HepG2 (cell line): ENCODE measurements at regions not wholly inside any gene's neighbourhood (a gene's known extent, or its start where the extent isn't known, plus 50 kb on each side); places are given as distances from the start of the nearest gene placed in this dataset.

Source experiments
- ATAC-seq: fragments of 200-7000 bp; cut with Tn5 transposase; 3 replicates; pipeline ENCODE4 v1.9.1; 2020; ENCODE audit warnings: mild to moderate bottlenecking, moderate library complexity
- BruUV-seq: library from RNA; stranded (reverse); fragments of 400-500 nt; replicated peaks from 2 replicates; lab custom pipeline; 2021; lab: Mats Ljungman, UMichigan
- CTCF ChIA-PET: fragments of 300-600 bp; formaldehyde crosslinking; extraction: SDS; loops from one replicate; lab custom pipeline; 2021; ENCODE audit warnings: low total read pairs, inconsistent platforms, low intra/inter-chr PET ratio; lab: Yijun Ruan, JAX
- POLR2A ChIA-PET: fragments of 350-600 bp; sonication (Branson Sonifier 250); formaldehyde crosslinking; loops from one replicate; lab custom pipeline; 2020; ENCODE audit warnings: antibody characterized with exemption, inconsistent platforms; lab: Yijun Ruan, JAX
- DNase-seq: peaks from one replicate; pipeline ENCODE4 v3.0.0-alpha.2; 2015; ENCODE audit warnings: low spot score
- FAIRE-seq: peaks from 3 replicates; lab custom pipeline; 2011; peaks lifted over from hg19 to GRCh38; lab: Jason Lieb, UNC
- H2AFZ ChIP-seq: one replicate; pipeline ENCODE4 v1.6.1; 2011; ENCODE audit warnings: low read length, inconsistent platforms
- H3K27ac ChIP-seq: fragments of 300-600 bp; 3 replicates; pipeline ENCODE4 v1.8.0; 2011; ENCODE audit warnings: mixed run types, mild to moderate bottlenecking, mixed read lengths, low read length, inconsistent platforms; ENCODE audit not compliant: insufficient read depth; ENCODE audit errors: extremely low read length
- H3K27me3 ChIP-seq, 2 experiments: fragments of 200-600 bp in 1 of 2; 2 replicates in 1 of 2; 3 replicates in 1 of 2; pipeline versions ENCODE4 v1.6.0 to v1.8.0; 2011; ENCODE audit warnings: low read length in 2 of 2, mild to moderate bottlenecking in 2 of 2, moderate library complexity in 2 of 2, inconsistent platforms in 1 of 2; ENCODE audit not compliant: insufficient read depth in 2 of 2, control insufficient read depth in 1 of 2
- H3K36me3 ChIP-seq, 2 experiments: fragments of 200-600 bp in 1 of 2; replicated peaks in 1 of 2; 2 replicates in 1 of 2; 3 replicates in 1 of 2; pipeline versions ENCODE4 v1.5.1 to v1.8.0; 2011; ENCODE audit warnings: low read length in 2 of 2, inconsistent platforms in 1 of 2; ENCODE audit not compliant: insufficient read depth in 2 of 2, control insufficient read depth in 1 of 2
- H3K4me1 ChIP-seq: 2 replicates; pipeline ENCODE4 v1.5.1; 2012; ENCODE audit warnings: low read length, inconsistent platforms; ENCODE audit not compliant: insufficient read depth
- H3K4me2 ChIP-seq: 2 replicates; pipeline ENCODE4 v1.6.0; 2011; ENCODE audit warnings: low read depth, low read length, inconsistent platforms
- H3K4me3 ChIP-seq, 3 experiments: fragments of 200-600 bp in 1 of 3; sonication (generic), shearing (Covaris generic) in 1 of 3; replicated peaks in 1 of 3; 2 replicates each; pipeline ENCODE4 v1.5.1; 2011 to 2016; ENCODE audit warnings: low read length in 3 of 3, inconsistent platforms in 2 of 3, low read depth in 2 of 3, mild to moderate bottlenecking in 2 of 3, control low read depth in 1 of 3, mixed read lengths in 1 of 3; ENCODE audit not compliant: insufficient read depth in 1 of 3
- H3K79me2 ChIP-seq: one replicate; pipeline ENCODE4 v1.6.1; 2011; ENCODE audit warnings: low read length, inconsistent platforms; ENCODE audit not compliant: insufficient read depth
- H3K9ac ChIP-seq: 2 replicates; pipeline ENCODE4 v1.6.0; 2011; ENCODE audit warnings: mild to moderate bottlenecking, low read depth, low read length, inconsistent platforms; ENCODE audit not compliant: insufficient read depth
- H3K9me3 ChIP-seq: 2 replicates; pipeline ENCODE4 v1.5.1; 2012; ENCODE audit warnings: mild to moderate bottlenecking, low read length
- H4K20me1 ChIP-seq: 2 replicates; pipeline ENCODE4 v1.6.0; 2011; ENCODE audit warnings: inconsistent platforms, mild to moderate bottlenecking, low read length, moderate library complexity; ENCODE audit not compliant: insufficient read depth
- CAMTA2 ChIP-seq: sonication (generic); formaldehyde crosslinking; IDR thresholded peaks from 2 replicates; pipeline ENCODE4 v1.4.0; 2020; ENCODE audit warnings: mild to moderate bottlenecking, missing genetic modification reagents, borderline replicate concordance
- CBX5 ChIP-seq: sonication (generic); formaldehyde crosslinking; IDR thresholded peaks from 2 replicates; pipeline ENCODE4 v1.4.0; 2020; ENCODE audit warnings: missing genetic modification reagents, borderline replicate concordance
- FOXP1 ChIP-seq, 2 experiments: fragments of 450-650 bp in 1 of 2; IDR thresholded peaks; 2 replicates each; pipeline ENCODE4 v1.6.1; 2017 to 2018; ENCODE audit warnings: antibody characterized with exemption in 1 of 2
- HNF4A ChIP-seq: sonication (generic); formaldehyde crosslinking; IDR thresholded peaks from 2 replicates; pipeline ENCODE4 v1.4.0; 2020; ENCODE audit warnings: missing genetic modification reagents
- RXRA ChIP-seq: sonication (generic); formaldehyde crosslinking; IDR thresholded peaks from 2 replicates; pipeline ENCODE4 v1.5.1; 2020; ENCODE audit warnings: missing genetic modification reagents
- WIZ ChIP-seq: sonication (generic); formaldehyde crosslinking; IDR thresholded peaks from 2 replicates; pipeline ENCODE4 v1.5.1; 2020; ENCODE audit warnings: mild to moderate bottlenecking, missing genetic modification reagents
- ZFP1 ChIP-seq: IDR thresholded peaks from 2 replicates; pipeline ENCODE4 v1.6.1; 2016
- ZNF850 ChIP-seq: sonication (generic); formaldehyde crosslinking; conservative IDR thresholded peaks from 2 replicates; pipeline ENCODE4 v1.9.0; 2021; ENCODE audit warnings: mild to moderate bottlenecking, missing genetic modification reagents
- WGBS: methylation state at CpG from one replicate; pipeline ENCODE4 v1.1.6; 2017; ENCODE audit warnings: low lambda C conversion rate; 5-methylcytosine and 5-hydroxymethylcytosine counted together
- in situ Hi-C: cut with HindIII; loops from 2 replicates; pipeline ENCODE4 v1.10.0; 2017; ENCODE audit warnings: low pct_unique_long_range_greater_than_20kb; ENCODE audit not compliant: extremely low pct_ligation_motif_present
- intact Hi-C: fragments of 100-400 bp; cut with micrococcal nuclease; formaldehyde crosslinking; loops from one replicate; pipeline ENCODE4 v1.10.0; 2022; ENCODE audit not compliant: unreplicated experiment
- TF ChIP-seq, protein P1 (sequence below): sonication (generic); formaldehyde crosslinking; IDR thresholded peaks from 2 replicates; pipeline ENCODE4 v1.4.0; 2020; ENCODE audit warnings: missing genetic modification reagents
- TF ChIP-seq, protein P2 (sequence below): sonication (generic); formaldehyde crosslinking; IDR thresholded peaks from 2 replicates; pipeline ENCODE4 v1.5.1; 2020; ENCODE audit warnings: mild to moderate bottlenecking, missing genetic modification reagents, borderline replicate concordance

DNA sequence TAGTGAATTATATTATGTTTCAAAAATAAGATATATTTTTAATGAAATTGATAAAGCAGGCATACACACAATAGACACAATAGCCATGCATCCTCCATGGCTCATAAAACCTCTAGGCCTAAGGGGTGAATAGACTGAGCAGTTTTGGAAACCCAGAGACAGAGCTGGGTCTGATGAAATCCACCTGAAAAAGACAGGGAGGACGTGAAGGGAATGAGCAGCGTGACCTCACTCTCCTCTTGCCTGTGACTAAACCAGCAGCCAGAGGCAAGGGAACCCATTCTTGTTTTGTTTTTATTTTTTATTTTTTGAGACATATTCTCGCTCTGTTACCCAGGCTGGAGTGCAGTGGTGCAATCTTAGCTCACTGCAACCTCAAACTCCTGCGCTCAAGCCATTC, 424.4 kb upstream of the FAM241A start:
- H3K27ac ChIP-seq: no peak overlapping the region
- no peaks in the 10 kb centered on the region for H4K20me1 ChIP-seq
- H3K4me2 ChIP-seq: no peak overlapping the region
- no peak for FAIRE-seq
- H3K79me2 ChIP-seq: no peaks in the 10 kb centered on the region
- H3K4me3 ChIP-seq: no peak overlapping the region
- H3K9me3 ChIP-seq: no peaks in the 10 kb centered on the region
- no peak for ATAC-seq
- 24% methylated on average over 4 of the region's 4 CpGs for WGBS
- in situ Hi-C loops (no loop called here), intact Hi-C loops (no loop called here)
- no peaks in the 10 kb centered on the region for H3K4me1 ChIP-seq
- no TSS peak for BruUV-seq
- H2AFZ ChIP-seq: no peak overlapping the region
- ChIA-PET CTCF (no interaction called here), POLR2A (no interaction called here)
- H3K36me3 ChIP-seq: no peaks in the 10 kb centered on the region
- TF ChIP-seq CAMTA2 (CRISPR knock-in tag) (no peak), FOXP1 (IDR thresholded peaks at IDR 0.05) (no peak), FOXP1 (CRISPR knock-in tag; IDR thresholded peaks at IDR 0.05) (no peak), CBX5 (CRISPR knock-in tag) (no peak), WIZ (CRISPR knock-in tag) (no peak), HNF4A (CRISPR knock-in tag) (no peak)
- TF ChIP-seq, all 625 proteins: peak for 0
- Histone ChIP-seq H3K27me3 (no peaks in the 10 kb centered on the region), H3K9ac (no peak overlapping the region)
- DNase-seq: no peak

DNA sequence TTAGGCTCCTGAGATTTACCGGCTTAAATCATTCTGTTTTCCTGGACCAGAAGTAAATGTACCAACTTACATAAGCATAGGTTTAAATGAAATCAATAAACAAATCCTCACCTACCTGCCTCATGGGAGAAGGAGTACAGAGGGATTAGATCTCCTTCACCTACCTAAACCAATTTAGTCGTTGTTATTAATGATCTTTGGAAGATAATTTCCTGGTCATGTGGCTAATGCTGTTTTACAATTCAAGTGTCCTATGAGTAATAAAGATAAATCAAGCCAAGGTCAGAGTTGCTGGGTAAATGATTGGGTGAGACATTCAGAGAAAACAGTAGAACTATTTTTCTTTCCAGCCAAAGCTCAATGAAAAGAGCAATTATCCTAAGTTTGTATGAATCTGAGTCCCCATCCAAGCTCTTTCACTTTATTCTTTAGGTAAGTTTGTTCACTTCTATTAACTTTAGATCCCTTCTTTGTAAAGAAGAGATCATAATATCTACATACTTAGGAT, 423.0 kb upstream of the FAM241A start:
- WGBS: 27% methylated on average over 2 of the region's 2 CpGs
- H3K79me2 ChIP-seq: no peaks in the 10 kb centered on the region
- H3K4me2 ChIP-seq: no peak overlapping the region
- no peak overlapping the region for H3K27ac ChIP-seq
- no peak overlapping the region for H3K4me3 ChIP-seq
- no peaks in the 10 kb centered on the region for H3K4me1 ChIP-seq
- DNase-seq (no peak), FAIRE-seq (no peak), ATAC-seq (no peak)
- H3K9me3 ChIP-seq: no peaks in the 10 kb centered on the region
- H3K9ac ChIP-seq: no peak overlapping the region
- H3K27me3 ChIP-seq: no peaks in the 10 kb centered on the region
- H2AFZ ChIP-seq: no peak overlapping the region
- CTCF ChIA-PET: no interaction called here
- H4K20me1 ChIP-seq: no peaks in the 10 kb centered on the region
- no TSS peak for BruUV-seq
- H3K36me3 ChIP-seq: no peaks in the 10 kb centered on the region
- in situ Hi-C loops: no loop called here
- intact Hi-C loops: no loop called here
- POLR2A ChIA-PET: no interaction called here
- TF ChIP-seq ZNF850 (CRISPR knock-in tag) (no peak), RXRA (CRISPR knock-in tag) (no peak), ZFP1 (CRISPR knock-in tag) (no peak)
- TF ChIP-seq, protein P1, sequence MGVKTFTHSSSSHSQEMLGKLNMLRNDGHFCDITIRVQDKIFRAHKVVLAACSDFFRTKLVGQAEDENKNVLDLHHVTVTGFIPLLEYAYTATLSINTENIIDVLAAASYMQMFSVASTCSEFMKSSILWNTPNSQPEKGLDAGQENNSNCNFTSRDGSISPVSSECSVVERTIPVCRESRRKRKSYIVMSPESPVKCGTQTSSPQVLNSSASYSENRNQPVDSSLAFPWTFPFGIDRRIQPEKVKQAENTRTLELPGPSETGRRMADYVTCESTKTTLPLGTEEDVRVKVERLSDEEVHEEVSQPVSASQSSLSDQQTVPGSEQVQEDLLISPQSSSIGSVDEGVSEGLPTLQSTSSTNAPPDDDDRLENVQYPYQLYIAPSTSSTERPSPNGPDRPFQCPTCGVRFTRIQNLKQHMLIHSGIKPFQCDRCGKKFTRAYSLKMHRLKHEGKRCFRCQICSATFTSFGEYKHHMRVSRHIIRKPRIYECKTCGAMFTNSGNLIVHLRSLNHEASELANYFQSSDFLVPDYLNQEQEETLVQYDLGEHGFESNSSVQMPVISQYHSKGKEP (CRISPR knock-in tag): no peak
- TF ChIP-seq, protein P2, sequence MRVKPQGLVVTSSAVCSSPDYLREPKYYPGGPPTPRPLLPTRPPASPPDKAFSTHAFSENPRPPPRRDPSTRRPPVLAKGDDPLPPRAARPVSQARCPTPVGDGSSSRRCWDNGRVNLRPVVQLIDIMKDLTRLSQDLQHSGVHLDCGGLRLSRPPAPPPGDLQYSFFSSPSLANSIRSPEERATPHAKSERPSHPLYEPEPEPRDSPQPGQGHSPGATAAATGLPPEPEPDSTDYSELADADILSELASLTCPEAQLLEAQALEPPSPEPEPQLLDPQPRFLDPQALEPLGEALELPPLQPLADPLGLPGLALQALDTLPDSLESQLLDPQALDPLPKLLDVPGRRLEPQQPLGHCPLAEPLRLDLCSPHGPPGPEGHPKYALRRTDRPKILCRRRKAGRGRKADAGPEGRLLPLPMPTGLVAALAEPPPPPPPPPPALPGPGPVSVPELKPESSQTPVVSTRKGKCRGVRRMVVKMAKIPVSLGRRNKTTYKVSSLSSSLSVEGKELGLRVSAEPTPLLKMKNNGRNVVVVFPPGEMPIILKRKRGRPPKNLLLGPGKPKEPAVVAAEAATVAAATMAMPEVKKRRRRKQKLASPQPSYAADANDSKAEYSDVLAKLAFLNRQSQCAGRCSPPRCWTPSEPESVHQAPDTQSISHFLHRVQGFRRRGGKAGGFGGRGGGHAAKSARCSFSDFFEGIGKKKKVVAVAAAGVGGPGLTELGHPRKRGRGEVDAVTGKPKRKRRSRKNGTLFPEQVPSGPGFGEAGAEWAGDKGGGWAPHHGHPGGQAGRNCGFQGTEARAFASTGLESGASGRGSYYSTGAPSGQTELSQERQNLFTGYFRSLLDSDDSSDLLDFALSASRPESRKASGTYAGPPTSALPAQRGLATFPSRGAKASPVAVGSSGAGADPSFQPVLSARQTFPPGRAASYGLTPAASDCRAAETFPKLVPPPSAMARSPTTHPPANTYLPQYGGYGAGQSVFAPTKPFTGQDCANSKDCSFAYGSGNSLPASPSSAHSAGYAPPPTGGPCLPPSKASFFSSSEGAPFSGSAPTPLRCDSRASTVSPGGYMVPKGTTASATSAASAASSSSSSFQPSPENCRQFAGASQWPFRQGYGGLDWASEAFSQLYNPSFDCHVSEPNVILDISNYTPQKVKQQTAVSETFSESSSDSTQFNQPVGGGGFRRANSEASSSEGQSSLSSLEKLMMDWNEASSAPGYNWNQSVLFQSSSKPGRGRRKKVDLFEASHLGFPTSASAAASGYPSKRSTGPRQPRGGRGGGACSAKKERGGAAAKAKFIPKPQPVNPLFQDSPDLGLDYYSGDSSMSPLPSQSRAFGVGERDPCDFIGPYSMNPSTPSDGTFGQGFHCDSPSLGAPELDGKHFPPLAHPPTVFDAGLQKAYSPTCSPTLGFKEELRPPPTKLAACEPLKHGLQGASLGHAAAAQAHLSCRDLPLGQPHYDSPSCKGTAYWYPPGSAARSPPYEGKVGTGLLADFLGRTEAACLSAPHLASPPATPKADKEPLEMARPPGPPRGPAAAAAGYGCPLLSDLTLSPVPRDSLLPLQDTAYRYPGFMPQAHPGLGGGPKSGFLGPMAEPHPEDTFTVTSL (CRISPR knock-in tag): no peak
